ENCODE measurements at regions not wholly inside any gene's neighbourhood (a gene's known extent, or its start where the extent isn't known, plus 50 kb on each side); places are given as distances from the start of the nearest gene placed in this dataset.

GRCh38 chr15:91521548-91521947 lies 332.0 kb upstream of the SLCO3A1 start:
- Histone ChIP-seq H3K4me3 (ENCODE audit: low read depth, low read length, poor library complexity, severe bottlenecking) (no peak overlapping the region), H2AFZ (ENCODE audit: low read length) (no peak overlapping the region), H3K9me2 (ENCODE audit: insufficient read depth, low read length) (no peaks in the 10 kb centered on the region), H4K20me1 (ENCODE audit: insufficient read depth, low read length) (no peaks in the 10 kb centered on the region), H3K9me3 (ENCODE audit: low read length) (no peaks in the 10 kb centered on the region), H3K36me3 (ENCODE audit: insufficient read depth, low read length) (no peaks in the 10 kb centered on the region), H3K27ac (ENCODE audit: low read depth, low read length, poor library complexity, severe bottlenecking) (no peak overlapping the region), H3K79me2 (ENCODE audit: insufficient read depth, low read depth, low read length) (no peaks in the 10 kb centered on the region), H3K4me1 (ENCODE audit: insufficient read depth, low read length, poor library complexity, severe bottlenecking) (no peaks in the 10 kb centered on the region), H3K4me2 (ENCODE audit: low read length) (no peak overlapping the region)
- intact Hi-C loops (cut with micrococcal nuclease; ENCODE audit: unreplicated experiment) = no loop called here
- ChIA-PET CTCF (ENCODE audit: unreplicated experiment) (no interaction called here), POLR2A (no interaction called here)
- no peak for DNase-seq (ENCODE audit: low spot score)
- BruUV-seq (replicated peaks) = no TSS peak
- TF ChIP-seq CTCF (conservative IDR thresholded peaks at IDR 0.05; ENCODE audit: low read length) (no peak), EZH2phosphoT487 (IDR thresholded peaks at IDR 0.05; ENCODE audit: borderline replicate concordance, low read depth, low read length) (no peak)

GRCh38 chr15:91521996-91522395 lies 331.5 kb upstream of the SLCO3A1 start:
- TF ChIP-seq EZH2phosphoT487 (IDR thresholded peaks at IDR 0.05; ENCODE audit: borderline replicate concordance, low read depth, low read length) (no peak), CTCF (conservative IDR thresholded peaks at IDR 0.05; ENCODE audit: low read length) (no peak)

DNA sequence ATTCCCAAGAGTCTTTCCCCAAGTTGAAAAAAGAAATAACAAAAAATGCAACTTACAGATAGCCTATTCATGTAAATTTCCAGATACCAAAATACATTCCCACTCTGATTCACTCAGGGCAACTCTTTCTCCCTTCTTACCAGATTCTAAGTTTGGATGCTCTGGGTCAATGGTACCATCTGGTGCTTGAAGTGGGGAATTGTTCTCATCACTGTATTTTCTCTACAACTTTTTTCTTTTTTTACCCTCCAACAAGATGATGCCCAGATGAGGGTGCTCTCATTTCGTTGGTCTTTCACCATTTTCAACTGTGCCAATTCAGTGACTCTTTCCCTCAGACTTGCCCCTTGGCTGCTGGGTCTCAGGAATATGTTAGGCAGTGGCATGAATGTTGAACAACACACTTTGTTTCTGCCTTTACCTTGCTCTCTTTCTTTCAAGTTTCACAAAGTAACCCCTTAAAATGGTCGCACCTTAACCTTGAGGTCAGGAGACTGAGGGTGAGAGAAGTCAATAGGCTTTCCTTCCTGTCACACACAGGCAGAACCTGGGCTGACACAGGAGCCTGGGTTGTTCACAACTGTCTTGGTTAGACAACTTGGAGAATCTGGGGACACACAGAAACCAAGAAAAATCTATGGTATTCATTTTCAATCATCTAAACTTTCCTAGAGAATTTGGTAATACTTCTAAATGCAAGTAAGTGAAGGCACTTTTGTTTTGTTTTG lies 330.7 kb upstream of the SLCO3A1 start:
- Histone ChIP-seq H2AFZ (ENCODE audit: low read length) (no peak overlapping the region), H3K9me2 (ENCODE audit: insufficient read depth, low read length) (no peaks in the 10 kb centered on the region), H3K79me2 (ENCODE audit: insufficient read depth, low read depth, low read length) (no peaks in the 10 kb centered on the region), H3K9me3 (ENCODE audit: low read length) (no peaks in the 10 kb centered on the region), H3K4me2 (ENCODE audit: low read length) (no peak overlapping the region), H3K4me3 (ENCODE audit: low read depth, low read length, poor library complexity, severe bottlenecking) (no peak overlapping the region), H3K4me1 (ENCODE audit: insufficient read depth, low read length, poor library complexity, severe bottlenecking) (no peaks in the 10 kb centered on the region), H3K27ac (ENCODE audit: low read depth, low read length, poor library complexity, severe bottlenecking) (no peak overlapping the region), H4K20me1 (ENCODE audit: insufficient read depth, low read length) (no peaks in the 10 kb centered on the region), H3K36me3 (ENCODE audit: insufficient read depth, low read length) (no peaks in the 10 kb centered on the region)
- POLR2A ChIA-PET = no interaction called here
- no peak for TF ChIP-seq EZH2phosphoT487 (IDR thresholded peaks at IDR 0.05; ENCODE audit: borderline replicate concordance, low read depth, low read length)
- TF ChIP-seq CTCF (conservative IDR thresholded peaks at IDR 0.05; ENCODE audit: low read length) = no peak
- CTCF ChIA-PET (ENCODE audit: unreplicated experiment) = no interaction called here
- DNase-seq (ENCODE audit: low spot score) = no peak
- BruUV-seq (replicated peaks) = no TSS peak
- intact Hi-C loops (cut with micrococcal nuclease; ENCODE audit: unreplicated experiment) = no loop called here

More at GRCh38 chr15:91521996-91522395, 331.5 kb upstream of the SLCO3A1 start:
- no peaks in the 10 kb centered on the region for H3K9me3 ChIP-seq (ENCODE audit: low read length)
- no peak overlapping the region for H2AFZ ChIP-seq (ENCODE audit: low read length)
- no peaks in the 10 kb centered on the region for H3K9me2 ChIP-seq (ENCODE audit: insufficient read depth, low read length)
- no peaks in the 10 kb centered on the region for H4K20me1 ChIP-seq (ENCODE audit: insufficient read depth, low read length)
- H3K27ac ChIP-seq (ENCODE audit: low read depth, low read length, poor library complexity, severe bottlenecking) = no peak overlapping the region
- no peak for DNase-seq (ENCODE audit: low spot score)
- CTCF ChIA-PET (ENCODE audit: unreplicated experiment) = no interaction called here
- H3K4me1 ChIP-seq (ENCODE audit: insufficient read depth, low read length, poor library complexity, severe bottlenecking) = no peaks in the 10 kb centered on the region
- no peak overlapping the region for H3K4me2 ChIP-seq (ENCODE audit: low read length)
- intact Hi-C loops (cut with micrococcal nuclease; ENCODE audit: unreplicated experiment) = no loop called here
- no peaks in the 10 kb centered on the region for H3K79me2 ChIP-seq (ENCODE audit: insufficient read depth, low read depth, low read length)
- H3K36me3 ChIP-seq (ENCODE audit: insufficient read depth, low read length) = no peaks in the 10 kb centered on the region
- POLR2A ChIA-PET = no interaction called here
- BruUV-seq (replicated peaks) = no TSS peak
- H3K4me3 ChIP-seq (ENCODE audit: low read depth, low read length, poor library complexity, severe bottlenecking) = no peak overlapping the region
